K562 (cell line): ENCODE measurements at regions not wholly inside any gene's neighbourhood (a gene's known extent, or its start where the extent isn't known, plus 50 kb on each side); places are given as distances from the start of the nearest gene placed in this dataset.

Experiments
- ATAC-seq: fragments of 200-7000 bp; cut with Tn5 transposase; 3 replicates; pipeline ENCODE4 v1.9.1; 2020; ENCODE audit warnings: moderate library complexity
- BruUV-seq: library from RNA; stranded (reverse); fragments of 400-500 nt; replicated peaks from 2 replicates; lab custom pipeline; 2021; lab: Mats Ljungman, UMichigan
- CTCF ChIA-PET: fragments of 300-600 bp; formaldehyde crosslinking; extraction: SDS; loops from one replicate; lab custom pipeline; 2021; ENCODE audit warnings: low intra/inter-chr PET ratio; lab: Yijun Ruan, JAX
- POLR2A ChIA-PET: fragments of 300-600, 350-650 bp; sonication (Branson Sonifier 250); formaldehyde crosslinking; extraction: SDS; loops from one replicate; lab custom pipeline; 2021; ENCODE audit warnings: antibody characterized with exemption, inconsistent platforms; lab: Yijun Ruan, JAX
- DNase-seq, 4 experiments: peaks; one replicate each; pipeline versions ENCODE4 v3.0.0 to v3.0.0-alpha.2; 2011 to 2018; ENCODE audit warnings: low spot score in 3 of 4, mixed read lengths in 3 of 4; ENCODE audit errors: extremely low read depth in 1 of 4
- FAIRE-seq: peaks from 2 replicates; lab custom pipeline; 2011; peaks lifted over from hg19 to GRCh38; lab: Jason Lieb, UNC
- H2AFZ ChIP-seq: 2 replicates; pipeline ENCODE4 v1.6.0; 2011; ENCODE audit warnings: low read depth, low read length, control low read depth, inconsistent platforms
- H3K27ac ChIP-seq: fragments of 200-600 bp; 3 replicates; pipeline ENCODE4 v1.8.0; 2011; ENCODE audit warnings: low read depth, mild to moderate bottlenecking, control low read depth, inconsistent platforms, low read length, moderate library complexity, mixed read lengths; ENCODE audit errors: extremely low read depth
- H3K27me3 ChIP-seq, 2 experiments: fragments of 300-600 bp in 1 of 2; 2 replicates in 1 of 2; 3 replicates in 1 of 2; pipeline versions ENCODE4 v1.6.0 to v1.8.0; 2011; ENCODE audit warnings: inconsistent platforms in 2 of 2, low read length in 2 of 2, mild to moderate bottlenecking in 1 of 2, mixed read lengths in 1 of 2, moderate library complexity in 1 of 2; ENCODE audit not compliant: control insufficient read depth in 2 of 2, insufficient read depth in 2 of 2
- H3K36me3 ChIP-seq: fragments of 300-600 bp; 3 replicates; pipeline ENCODE4 v1.8.0; 2011; ENCODE audit warnings: mild to moderate bottlenecking, low read length, inconsistent platforms; ENCODE audit not compliant: control insufficient read depth, insufficient read depth
- H3K4me1 ChIP-seq, 2 experiments: fragments of 200-600 bp in 1 of 2; replicated peaks in 1 of 2; 2 replicates in 1 of 2; 3 replicates in 1 of 2; pipeline versions ENCODE4 v1.5.1 to v1.8.0; 2011; ENCODE audit warnings: inconsistent platforms in 2 of 2, low read length in 2 of 2, mild to moderate bottlenecking in 1 of 2, mixed read lengths in 1 of 2, moderate library complexity in 1 of 2; ENCODE audit not compliant: control insufficient read depth in 2 of 2, insufficient read depth in 2 of 2
- H3K4me2 ChIP-seq: 2 replicates; pipeline ENCODE4 v1.6.1; 2011; ENCODE audit warnings: low read length, control low read depth, inconsistent platforms, mixed read lengths; ENCODE audit not compliant: insufficient read depth
- H3K4me3 ChIP-seq: fragments of 200-600 bp; sonication (generic), shearing (Covaris generic); 2 replicates; pipeline ENCODE4 v1.5.1; 2016; ENCODE audit warnings: control low read depth, inconsistent platforms
- H3K79me2 ChIP-seq: fragments of 200-600 bp; 3 replicates; pipeline ENCODE4 v1.8.0; 2011; ENCODE audit warnings: low read length, inconsistent platforms; ENCODE audit not compliant: control insufficient read depth, insufficient read depth
- H3K9ac ChIP-seq, 2 experiments: 2 replicates each; pipeline versions ENCODE4 v1.6.0 to v1.6.1; 2011; ENCODE audit warnings: low read depth in 2 of 2, low read length in 2 of 2, control low read depth in 1 of 2, inconsistent platforms in 1 of 2, mild to moderate bottlenecking in 1 of 2, mixed read lengths in 1 of 2; ENCODE audit not compliant: insufficient read depth in 1 of 2
- H3K9me1 ChIP-seq: one replicate; pipeline ENCODE4 v1.6.0; 2011; ENCODE audit warnings: inconsistent platforms, mild to moderate bottlenecking, low read length, moderate library complexity; ENCODE audit not compliant: control insufficient read depth, insufficient read depth
- H3K9me3 ChIP-seq: replicated peaks from 2 replicates; pipeline ENCODE4 v1.5.1; 2011; ENCODE audit warnings: low read depth, low read length, inconsistent platforms; ENCODE audit not compliant: control insufficient read depth, insufficient read depth
- H4K20me1 ChIP-seq: replicated peaks from 2 replicates; pipeline ENCODE4 v1.6.1; 2011; ENCODE audit warnings: low read length, inconsistent platforms, mixed read lengths; ENCODE audit not compliant: control insufficient read depth, insufficient read depth
- ARID2 ChIP-seq: fragments of 450-650 bp; IDR thresholded peaks from 2 replicates; pipeline ENCODE4 v1.6.1; 2017; ENCODE audit warnings: antibody characterized with exemption, mild to moderate bottlenecking
- CBX1 ChIP-seq: sonication (generic); IDR thresholded peaks from 2 replicates; pipeline ENCODE4 v1.6.1; 2016; ENCODE audit warnings: antibody characterized with exemption, low read depth, mild to moderate bottlenecking
- HDGF ChIP-seq: fragments of 450-650 bp; IDR thresholded peaks from 2 replicates; pipeline ENCODE4 v1.6.1; 2016
- MXD1 ChIP-seq: fragments of 250-450 bp; sonication (Bioruptor Pico); IDR thresholded peaks from 2 replicates; pipeline ENCODE4 v1.8.0; 2021; ENCODE audit warnings: borderline replicate concordance, mild to moderate bottlenecking, moderate library complexity; ENCODE audit not compliant: poor library complexity, severe bottlenecking
- NCOR1 ChIP-seq: fragments of 450-650 bp; IDR thresholded peaks from 2 replicates; pipeline ENCODE4 v1.6.1; 2016; ENCODE audit warnings: mild to moderate bottlenecking, moderate library complexity
- SAP30 ChIP-seq: fragments of 200-600 bp; sonication (generic); IDR thresholded peaks from 2 replicates; pipeline ENCODE4 v1.6.1; 2012; ENCODE audit warnings: borderline replicate concordance, low read depth, mild to moderate bottlenecking, moderate library complexity, low read length, control low read depth, inconsistent platforms; ENCODE audit not compliant: insufficient read depth, poor library complexity, severe bottlenecking
- WHSC1 ChIP-seq: IDR thresholded peaks from one replicate; pipeline ENCODE4 v1.6.1; 2012; ENCODE audit warnings: low read length, control low read depth, inconsistent platforms
- ZNF282 ChIP-seq: sonication (generic); formaldehyde crosslinking; IDR thresholded peaks from 2 replicates; pipeline ENCODE4 v1.8.1; 2023; ENCODE audit warnings: missing genetic modification reagents
- ZNF316 ChIP-seq: fragments of 450-650 bp; IDR thresholded peaks from 2 replicates; pipeline ENCODE4 v1.6.1; 2016
- ZNF384 ChIP-seq: IDR thresholded peaks from 2 replicates; pipeline ENCODE4 v1.6.1; 2012; ENCODE audit warnings: low read depth, low read length, improper control_type of control experiment
- ZNF79 ChIP-seq: fragments of 250-450 bp; sonication (Bioruptor Pico); IDR thresholded peaks from 2 replicates; pipeline ENCODE4 v1.4.0; 2020; ENCODE audit warnings: low read depth, mild to moderate bottlenecking, moderate library complexity
- WGBS: fragments of 100-300 bp; shearing (Covaris generic); methylation state at CpG from one replicate; pipeline ENCODE4 v1.1.6; 2016; ENCODE audit warnings: low coverage, mixed read lengths; ENCODE audit not compliant: insufficient coverage; ENCODE audit errors: missing lambda C conversion rate; 5-methylcytosine and 5-hydroxymethylcytosine counted together
- in situ Hi-C: fragments of 300-500 bp; cut with MboI; formaldehyde crosslinking; loops from 4 replicates; pipeline ENCODE4 v1.15.0; 2018; ENCODE audit warnings: inconsistent platforms, mixed read lengths
- intact Hi-C: fragments of 100-400 bp; cut with micrococcal nuclease; formaldehyde crosslinking; loops from 2 replicates; pipeline ENCODE4 v1.14.2; 2022
- TF ChIP-seq, protein P1 (sequence below): sonication (generic); formaldehyde crosslinking; IDR thresholded peaks from 2 replicates; pipeline ENCODE4 v1.9.0; 2022; ENCODE audit warnings: mild to moderate bottlenecking, missing genetic modification reagents
- TF ChIP-seq, protein P2 (sequence below): fragments of 250-450 bp; sonication (Bioruptor Pico); IDR thresholded peaks from 2 replicates; pipeline ENCODE4 v1.6.1; 2021; ENCODE audit warnings: mild to moderate bottlenecking
- TF ChIP-seq, protein P3 (sequence below): fragments of 450-650 bp; formaldehyde crosslinking; IDR thresholded peaks from 2 replicates; pipeline ENCODE4 v1.4.0; 2020; ENCODE audit warnings: mild to moderate bottlenecking, moderate library complexity

DNA sequence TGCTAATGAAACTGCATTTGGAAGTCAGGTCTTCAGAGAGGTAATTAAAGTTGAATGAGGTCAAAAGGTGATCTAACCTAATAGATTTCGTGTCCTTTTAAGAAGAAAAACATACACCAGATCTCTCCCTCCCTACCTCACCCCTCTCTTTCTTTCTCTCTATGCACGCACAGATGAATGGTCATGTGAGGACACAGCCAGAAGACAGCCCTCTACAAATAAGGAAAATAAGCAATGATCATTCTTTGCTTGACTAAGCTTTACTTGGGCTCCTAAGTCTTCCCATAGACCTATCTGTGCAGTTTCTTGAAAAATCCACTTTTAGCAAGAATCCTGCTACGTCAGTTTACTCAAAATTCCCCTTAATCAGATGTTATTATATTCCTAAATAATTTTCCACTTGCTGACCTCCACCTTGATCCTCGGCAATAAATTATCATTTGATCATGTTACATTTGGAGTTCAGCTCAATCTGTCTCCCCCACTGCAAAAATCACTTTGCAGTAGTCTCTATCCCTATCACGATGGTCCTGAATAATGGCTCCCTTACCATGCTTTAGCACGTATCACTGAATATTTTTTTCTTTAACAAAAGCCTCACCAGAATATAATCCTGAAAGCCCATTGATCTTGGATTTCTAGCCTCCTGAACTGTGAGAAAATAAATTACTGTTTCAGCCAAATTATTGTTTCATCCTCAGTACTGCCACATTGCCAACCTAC is 527.3 kb downstream of the GABRG1 start (continued):
- TF ChIP-seq ARID2 (no peak), MXD1 (CRISPR knock-in tag) (no peak), NCOR1 (no peak)
- TF ChIP-seq, protein P1, sequence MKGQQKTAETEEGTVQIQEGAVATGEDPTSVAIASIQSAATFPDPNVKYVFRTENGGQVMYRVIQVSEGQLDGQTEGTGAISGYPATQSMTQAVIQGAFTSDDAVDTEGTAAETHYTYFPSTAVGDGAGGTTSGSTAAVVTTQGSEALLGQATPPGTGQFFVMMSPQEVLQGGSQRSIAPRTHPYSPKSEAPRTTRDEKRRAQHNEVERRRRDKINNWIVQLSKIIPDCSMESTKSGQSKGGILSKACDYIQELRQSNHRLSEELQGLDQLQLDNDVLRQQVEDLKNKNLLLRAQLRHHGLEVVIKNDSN (CRISPR knock-in tag): no peak

DNA sequence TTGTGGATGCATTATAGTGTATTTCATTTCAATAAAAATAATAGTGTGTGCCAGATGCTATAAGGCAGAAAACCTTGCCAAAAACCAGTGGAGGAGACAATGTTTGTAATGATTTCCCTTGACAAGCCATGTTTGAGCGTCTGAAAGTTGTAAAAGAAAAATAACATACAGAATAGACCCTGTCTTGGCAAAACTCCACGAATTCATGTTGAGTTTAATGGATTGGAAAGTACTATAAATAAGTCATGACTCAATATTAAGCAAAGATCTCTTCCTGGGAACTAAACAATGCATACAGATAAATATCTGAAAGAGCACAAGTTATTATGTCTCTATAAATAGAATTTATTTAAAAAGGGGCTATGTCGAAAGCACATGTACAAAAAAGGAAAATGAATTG is 543.5 kb downstream of the GABRG1 start:
- ATAC-seq: no peak
- ChIA-PET CTCF (no interaction called here), POLR2A (no interaction called here)
- Histone ChIP-seq H3K9me1 (no peaks in the 10 kb centered on the region), H3K9ac (no peak overlapping the region), H2AFZ (no peak overlapping the region), H3K79me2 (no peaks in the 10 kb centered on the region), H3K4me2 (no peak overlapping the region), H3K36me3 (no peaks in the 10 kb centered on the region), H3K9me3 (no peaks in the 10 kb centered on the region; the same call in 1 of the 2 replicates), H3K4me3 (no peak overlapping the region), H3K4me1 (no peaks in the 10 kb centered on the region), H3K27me3 (no peaks in the 10 kb centered on the region)
- BruUV-seq: no TSS peak
- no peak for DNase-seq
- WGBS: 0% methylated on average over 3 of the region's 3 CpGs
- no peak for FAIRE-seq
- TF ChIP-seq SAP30: no peak
- no peak for TF ChIP-seq ZNF79 (CRISPR knock-in tag)
- TF ChIP-seq ZNF282 (CRISPR knock-in tag): no peak
- TF ChIP-seq, protein P2, sequence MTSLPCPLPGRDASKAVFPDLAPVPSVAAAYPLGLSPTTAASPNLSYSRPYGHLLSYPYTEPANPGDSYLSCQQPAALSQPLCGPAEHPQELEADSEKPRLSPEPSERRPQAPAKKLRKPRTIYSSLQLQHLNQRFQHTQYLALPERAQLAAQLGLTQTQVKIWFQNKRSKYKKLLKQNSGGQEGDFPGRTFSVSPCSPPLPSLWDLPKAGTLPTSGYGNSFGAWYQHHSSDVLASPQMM (CRISPR knock-in tag): no peak
- TF ChIP-seq HDGF: no peak
- no peak for TF ChIP-seq ZNF316
- no peak for TF ChIP-seq CBX1
- TF ChIP-seq WHSC1: no peak
- TF ChIP-seq, protein P3, sequence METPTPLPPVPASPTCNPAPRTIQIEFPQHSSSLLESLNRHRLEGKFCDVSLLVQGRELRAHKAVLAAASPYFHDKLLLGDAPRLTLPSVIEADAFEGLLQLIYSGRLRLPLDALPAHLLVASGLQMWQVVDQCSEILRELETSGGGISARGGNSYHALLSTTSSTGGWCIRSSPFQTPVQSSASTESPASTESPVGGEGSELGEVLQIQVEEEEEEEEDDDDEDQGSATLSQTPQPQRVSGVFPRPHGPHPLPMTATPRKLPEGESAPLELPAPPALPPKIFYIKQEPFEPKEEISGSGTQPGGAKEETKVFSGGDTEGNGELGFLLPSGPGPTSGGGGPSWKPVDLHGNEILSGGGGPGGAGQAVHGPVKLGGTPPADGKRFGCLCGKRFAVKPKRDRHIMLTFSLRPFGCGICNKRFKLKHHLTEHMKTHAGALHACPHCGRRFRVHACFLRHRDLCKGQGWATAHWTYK: no peak
- no peak for TF ChIP-seq ZNF384
- TF ChIP-seq, all 486 proteins: peak for 0
- in situ Hi-C loops: no loop called here
- Histone ChIP-seq H3K27ac (no peak overlapping the region), H4K20me1 (no peaks in the 10 kb centered on the region)
- intact Hi-C loops: no loop called here
